ENCODE measurements at regions not wholly inside any gene's neighbourhood (a gene's known extent, or its start where the extent isn't known, plus 50 kb on each side); places are given as distances from the start of the nearest gene placed in this dataset.

DNA sequence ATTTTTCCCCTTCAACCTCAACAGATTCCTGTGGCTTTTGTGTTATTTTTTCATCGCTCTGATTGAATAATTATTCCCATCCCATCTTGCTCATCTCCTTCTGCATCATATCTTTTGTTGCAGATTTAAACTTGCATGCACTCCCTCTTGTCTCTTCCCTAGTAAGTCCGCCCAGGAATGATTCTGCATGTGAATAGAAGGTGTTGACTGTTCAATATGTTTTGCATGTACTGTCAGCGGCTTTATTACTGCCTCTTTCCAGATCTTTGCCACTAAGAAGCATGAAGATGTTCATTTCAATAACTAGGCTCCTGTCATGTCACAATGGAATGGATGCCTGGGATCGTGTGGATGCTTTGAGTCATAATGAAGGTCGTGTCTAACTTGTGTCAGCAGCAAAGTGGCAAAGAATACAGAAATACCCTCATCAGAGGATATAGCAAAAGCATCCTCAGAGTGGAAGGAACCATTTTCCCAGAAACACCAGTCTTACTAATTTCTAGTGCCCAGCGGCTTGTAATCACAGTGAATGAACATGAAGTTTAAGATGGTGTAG is 62.6 kb upstream of the SEM1 start:
- TF ChIP-seq, protein P1, sequence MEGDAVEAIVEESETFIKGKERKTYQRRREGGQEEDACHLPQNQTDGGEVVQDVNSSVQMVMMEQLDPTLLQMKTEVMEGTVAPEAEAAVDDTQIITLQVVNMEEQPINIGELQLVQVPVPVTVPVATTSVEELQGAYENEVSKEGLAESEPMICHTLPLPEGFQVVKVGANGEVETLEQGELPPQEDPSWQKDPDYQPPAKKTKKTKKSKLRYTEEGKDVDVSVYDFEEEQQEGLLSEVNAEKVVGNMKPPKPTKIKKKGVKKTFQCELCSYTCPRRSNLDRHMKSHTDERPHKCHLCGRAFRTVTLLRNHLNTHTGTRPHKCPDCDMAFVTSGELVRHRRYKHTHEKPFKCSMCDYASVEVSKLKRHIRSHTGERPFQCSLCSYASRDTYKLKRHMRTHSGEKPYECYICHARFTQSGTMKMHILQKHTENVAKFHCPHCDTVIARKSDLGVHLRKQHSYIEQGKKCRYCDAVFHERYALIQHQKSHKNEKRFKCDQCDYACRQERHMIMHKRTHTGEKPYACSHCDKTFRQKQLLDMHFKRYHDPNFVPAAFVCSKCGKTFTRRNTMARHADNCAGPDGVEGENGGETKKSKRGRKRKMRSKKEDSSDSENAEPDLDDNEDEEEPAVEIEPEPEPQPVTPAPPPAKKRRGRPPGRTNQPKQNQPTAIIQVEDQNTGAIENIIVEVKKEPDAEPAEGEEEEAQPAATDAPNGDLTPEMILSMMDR (IDR thresholded peaks at IDR 0.05; ENCODE audit: low read depth, low read length): no peak
- no peak for TF ChIP-seq POLR2A (IDR thresholded peaks at IDR 0.05; ENCODE audit: extremely low read depth, insufficient read length)
- TF ChIP-seq, protein P2, sequence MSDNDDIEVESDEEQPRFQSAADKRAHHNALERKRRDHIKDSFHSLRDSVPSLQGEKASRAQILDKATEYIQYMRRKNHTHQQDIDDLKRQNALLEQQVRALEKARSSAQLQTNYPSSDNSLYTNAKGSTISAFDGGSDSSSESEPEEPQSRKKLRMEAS (IDR thresholded peaks at IDR 0.05; ENCODE audit: low read depth, low read length): no peak

Data from NB4 (cell line).